Retinal pigment epithelial cell (primary cell): ENCODE measurements at regions not wholly inside any gene's neighbourhood (a gene's known extent, or its start where the extent isn't known, plus 50 kb on each side); places are given as distances from the start of the nearest gene placed in this dataset.

Source experiments
- DNase-seq: peaks from one replicate; pipeline ENCODE4 v3.0.0-alpha.2; 2010; ENCODE audit warnings: low read depth
- H3K4me3 ChIP-seq: 2 replicates; pipeline ENCODE4 v1.5.1; 2011; ENCODE audit warnings: mild to moderate bottlenecking, low read length, control low read depth, moderate library complexity
- CTCF ChIP-seq: conservative IDR thresholded peaks from 2 replicates; pipeline ENCODE4 v1.5.1; 2011; ENCODE audit warnings: low read depth, low read length, control low read depth, inconsistent platforms

GRCh38 chr16:16989368-16989767 lies 481.4 kb downstream of the XYLT1 start:
- no peak for TF ChIP-seq CTCF
- DNase-seq = no peak
- H3K4me3 ChIP-seq = no peak overlapping the region

GRCh38 chr16:16991711-16992110 lies 479.0 kb downstream of the XYLT1 start:
- no peak for TF ChIP-seq CTCF
- no peak for DNase-seq
- no peak overlapping the region for H3K4me3 ChIP-seq

- no peak for DNase-seq
- TF ChIP-seq CTCF = no peak
- H3K4me3 ChIP-seq = no peak overlapping the region
These were observed 477.6 kb downstream of the XYLT1 start for GRCh38 chr16:16992975-16993765.

GRCh38 chr16:16994831-16995230 lies 475.9 kb downstream of the XYLT1 start:
- no peak overlapping the region for H3K4me3 ChIP-seq
- TF ChIP-seq CTCF = no peak
- DNase-seq = no peak

- H3K4me3 ChIP-seq = no peak overlapping the region
- no peak for DNase-seq
- TF ChIP-seq CTCF = no peak
These were observed 473.9 kb downstream of the XYLT1 start for GRCh38 chr16:16996827-16997226.

GRCh38 chr16:16997349-16997748 lies 473.4 kb downstream of the XYLT1 start:
- TF ChIP-seq CTCF = no peak
- no peak for DNase-seq
- no peak overlapping the region for H3K4me3 ChIP-seq

GRCh38 chr16:17001471-17001870 lies 469.3 kb downstream of the XYLT1 start:
- TF ChIP-seq CTCF = no peak
- no peak for DNase-seq

More at GRCh38 chr16:17001471-17001870, 469.3 kb downstream of the XYLT1 start:
- no peak overlapping the region for H3K4me3 ChIP-seq
